GM12878 (cell line): ENCODE measurements at regions not wholly inside any gene's neighbourhood (a gene's known extent, or its start where the extent isn't known, plus 50 kb on each side); places are given as distances from the start of the nearest gene placed in this dataset.

Source experiments
- CEBPB ChIP-seq, 2 experiments: fragments of 150-350 bp in 1 of 2; IDR thresholded peaks; 2 replicates each; pipeline ENCODE4 v1.6.1; 2012 to 2014; ENCODE audit warnings: low read depth in 2 of 2, low read length in 2 of 2, borderline replicate concordance in 1 of 2, inconsistent platforms in 1 of 2
- NFYB ChIP-seq: IDR thresholded peaks from 2 replicates; pipeline ENCODE4 v1.6.1; 2011; ENCODE audit warnings: low read depth, mild to moderate bottlenecking, low read length, improper control_type of control experiment, moderate library complexity; ENCODE audit not compliant: insufficient read depth
- SP1 ChIP-seq: IDR thresholded peaks from one replicate; pipeline ENCODE4 v1.6.1; 2011; ENCODE audit warnings: low read depth, low read length
- TAF1 ChIP-seq: IDR thresholded peaks from 2 replicates; pipeline ENCODE4 v1.6.1; 2011; ENCODE audit warnings: mild to moderate bottlenecking, low read depth, low read length, borderline replicate concordance
- TF ChIP-seq, protein P1 (sequence below), 3 experiments: IDR thresholded peaks in 2 of 3; conservative IDR thresholded peaks in 1 of 3; 2 replicates each; pipeline ENCODE4 v1.5.1; 2011; ENCODE audit warnings: low read depth in 3 of 3, low read length in 3 of 3, mild to moderate bottlenecking in 3 of 3, control low read depth in 2 of 3, moderate library complexity in 2 of 3, inconsistent platforms in 1 of 3, mixed read lengths in 1 of 3; ENCODE audit not compliant: control insufficient read depth in 2 of 3, insufficient read depth in 1 of 3; ENCODE audit errors: extremely low read depth in 1 of 3

DNA sequence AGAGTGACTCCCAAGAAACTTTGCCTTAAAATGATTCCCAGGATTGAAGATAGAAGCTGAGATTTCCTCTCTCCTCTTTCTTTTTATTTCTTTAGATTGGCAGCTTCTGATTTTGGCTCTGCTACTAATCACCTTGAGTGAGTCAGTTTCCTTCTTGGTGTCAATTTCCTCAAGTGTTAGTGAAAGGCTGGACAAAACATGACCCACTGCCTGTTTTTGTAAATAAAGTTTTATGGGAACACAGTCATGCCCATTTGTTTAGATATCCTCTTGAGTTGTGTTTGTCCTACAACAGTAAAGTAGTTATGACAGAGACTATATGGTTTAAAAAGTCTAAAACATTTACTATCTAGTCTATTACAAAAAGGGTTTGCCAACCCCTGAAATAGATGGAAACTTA lies 227.2 kb upstream of the TBX3 start:
- TF ChIP-seq SP1 (no peak), CEBPB (IDR thresholded peaks at IDR 0.05; ENCODE audit: borderline replicate concordance in 1 of 2, low read depth in 2 of 2, low read length in 2 of 2) (no peak), NFYB (no peak), TAF1 (no peak)
- TF ChIP-seq, protein P1, sequence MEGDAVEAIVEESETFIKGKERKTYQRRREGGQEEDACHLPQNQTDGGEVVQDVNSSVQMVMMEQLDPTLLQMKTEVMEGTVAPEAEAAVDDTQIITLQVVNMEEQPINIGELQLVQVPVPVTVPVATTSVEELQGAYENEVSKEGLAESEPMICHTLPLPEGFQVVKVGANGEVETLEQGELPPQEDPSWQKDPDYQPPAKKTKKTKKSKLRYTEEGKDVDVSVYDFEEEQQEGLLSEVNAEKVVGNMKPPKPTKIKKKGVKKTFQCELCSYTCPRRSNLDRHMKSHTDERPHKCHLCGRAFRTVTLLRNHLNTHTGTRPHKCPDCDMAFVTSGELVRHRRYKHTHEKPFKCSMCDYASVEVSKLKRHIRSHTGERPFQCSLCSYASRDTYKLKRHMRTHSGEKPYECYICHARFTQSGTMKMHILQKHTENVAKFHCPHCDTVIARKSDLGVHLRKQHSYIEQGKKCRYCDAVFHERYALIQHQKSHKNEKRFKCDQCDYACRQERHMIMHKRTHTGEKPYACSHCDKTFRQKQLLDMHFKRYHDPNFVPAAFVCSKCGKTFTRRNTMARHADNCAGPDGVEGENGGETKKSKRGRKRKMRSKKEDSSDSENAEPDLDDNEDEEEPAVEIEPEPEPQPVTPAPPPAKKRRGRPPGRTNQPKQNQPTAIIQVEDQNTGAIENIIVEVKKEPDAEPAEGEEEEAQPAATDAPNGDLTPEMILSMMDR (IDR thresholded peaks at IDR 0.05 in 2 of 3, conservative IDR thresholded peaks at IDR 0.05 in 1 of 3; ENCODE audit: control insufficient read depth in 2 of 3, extremely low read depth in 1 of 3, insufficient read depth in 1 of 3, low read depth in 3 of 3, low read length in 3 of 3), result no peak
